H1 (cell line): ENCODE measurements at regions not wholly inside any gene's neighbourhood (a gene's known extent, or its start where the extent isn't known, plus 50 kb on each side); places are given as distances from the start of the nearest gene placed in this dataset.

Experiments
- CTCF ChIA-PET: fragments of 300-600 bp; sonication (Branson Sonifier 250); formaldehyde crosslinking; loops from one replicate; lab custom pipeline; 2021; ENCODE audit not compliant: partially characterized antibody; lab: Charles Lee
- POLR2A ChIA-PET: fragments of 300-600 bp; sonication (Branson Sonifier 250); formaldehyde crosslinking; loops from one replicate; lab custom pipeline; 2021; ENCODE audit warnings: inconsistent platforms; ENCODE audit not compliant: partially characterized antibody; lab: Charles Lee
- DNase-seq, 2 experiments: peaks; one replicate each; pipeline versions ENCODE4 v3.0.0 to v3.0.0-alpha.2; 2010 to 2022; ENCODE audit warnings: low spot score in 2 of 2, low read depth in 1 of 2, mixed read lengths in 1 of 2
- FAIRE-seq: peaks from 2 replicates; lab custom pipeline; 2011; peaks lifted over from hg19 to GRCh38; lab: Jason Lieb, UNC
- H2AFZ ChIP-seq: 2 replicates; pipeline ENCODE4 v1.8.1; 2012; ENCODE audit warnings: low read length, inconsistent platforms
- H2AK5ac ChIP-seq: 2 replicates; pipeline ENCODE4 v1.6.1; 2013; ENCODE audit warnings: low read depth, low read length
- H2BK120ac ChIP-seq: replicated peaks from 2 replicates; pipeline ENCODE3; 2013; ENCODE audit warnings: low read depth, low read length, inconsistent platforms
- H2BK12ac ChIP-seq: 2 replicates; pipeline ENCODE4 v1.6.1; 2013; ENCODE audit warnings: low read depth, low read length
- H2BK15ac ChIP-seq: 2 replicates; pipeline ENCODE4 v1.6.1; 2013; ENCODE audit warnings: low read length
- H2BK20ac ChIP-seq: 2 replicates; pipeline ENCODE4 v1.6.1; 2013; ENCODE audit warnings: low read length
- H2BK5ac ChIP-seq: 2 replicates; pipeline ENCODE4 v1.6.1; 2013; ENCODE audit warnings: low read depth, low read length
- H3K14ac ChIP-seq: 2 replicates; pipeline ENCODE4 v1.6.1; 2013; ENCODE audit warnings: inconsistent platforms; ENCODE audit not compliant: insufficient read length
- H3K18ac ChIP-seq: 2 replicates; pipeline ENCODE4 v1.6.1; 2013; ENCODE audit warnings: low read length; ENCODE audit errors: extremely low read depth
- H3K23ac ChIP-seq: 2 replicates; pipeline ENCODE4 v1.6.1; 2013; ENCODE audit warnings: inconsistent platforms; ENCODE audit not compliant: insufficient read length
- H3K23me2 ChIP-seq: 2 replicates; pipeline ENCODE4 v1.6.1; 2013; ENCODE audit warnings: low read depth, low read length
- H3K27ac ChIP-seq: 2 replicates; pipeline ENCODE4 v1.6.1; 2011; ENCODE audit warnings: low read depth, low read length, inconsistent platforms
- H3K27me3 ChIP-seq, 4 experiments: replicated peaks in 1 of 4; 1 replicate in 1 of 4; 2 replicates in 3 of 4; pipeline versions ENCODE4 v1.6.1 to v1.8.1; 2011 to 2013; ENCODE audit warnings: low read length in 3 of 4, mild to moderate bottlenecking in 3 of 4, inconsistent platforms in 2 of 4, mixed read lengths in 2 of 4, moderate library complexity in 1 of 4; ENCODE audit not compliant: control insufficient read depth in 3 of 4, insufficient read depth in 3 of 4; ENCODE audit errors: extremely low read depth in 1 of 4
- H3K36me3 ChIP-seq, 4 experiments: 2 replicates each; pipeline versions ENCODE4 v1.6.1 to v1.8.1; 2011 to 2013; ENCODE audit warnings: mild to moderate bottlenecking in 4 of 4, low read length in 3 of 4, moderate library complexity in 2 of 4, control low read depth in 1 of 4, inconsistent platforms in 1 of 4; ENCODE audit not compliant: insufficient read depth in 4 of 4, control insufficient read depth in 2 of 4
- H3K4ac ChIP-seq: replicated peaks from 2 replicates; pipeline ENCODE3; 2013; ENCODE audit warnings: low read length, low read depth, mixed read lengths, inconsistent platforms; ENCODE audit not compliant: insufficient read length
- H3K4me1 ChIP-seq, 4 experiments: replicated peaks in 1 of 4; 1 replicate in 1 of 4; 2 replicates in 3 of 4; pipeline versions ENCODE4 v1.6.1 to v1.8.1; 2011 to 2013; ENCODE audit warnings: low read length in 3 of 4, inconsistent platforms in 2 of 4, mixed read lengths in 1 of 4; ENCODE audit not compliant: insufficient read depth in 4 of 4, control insufficient read depth in 3 of 4
- H3K4me2 ChIP-seq, 2 experiments: 2 replicates each; pipeline versions ENCODE4 v1.6.1 to v1.8.1; 2011 to 2013; ENCODE audit warnings: low read depth in 2 of 2, low read length in 2 of 2, control low read depth in 1 of 2, inconsistent platforms in 1 of 2, mild to moderate bottlenecking in 1 of 2; ENCODE audit not compliant: insufficient read depth in 1 of 2
- H3K4me3 ChIP-seq, 4 experiments: fragments of 200-600, 300-600 bp in 1 of 4; sonication (generic), shearing (Covaris generic), sonication (Bioruptor Twin) in 1 of 4; 2 replicates each; pipeline versions ENCODE4 v1.5.1 to v1.8.1; 2011 to 2016; ENCODE audit warnings: low read length in 4 of 4, low read depth in 3 of 4, control low read depth in 2 of 4, inconsistent platforms in 2 of 4, mild to moderate bottlenecking in 2 of 4, mixed read lengths in 1 of 4, moderate library complexity in 1 of 4; ENCODE audit not compliant: insufficient read depth in 2 of 4; ENCODE audit errors: extremely low read depth in 1 of 4
- H3K56ac ChIP-seq: replicated peaks from 2 replicates; pipeline ENCODE3; 2013; ENCODE audit warnings: low read depth, mild to moderate bottlenecking, mixed read lengths, low read length, inconsistent platforms; ENCODE audit not compliant: insufficient read length
- H3K79me1 ChIP-seq: 2 replicates; pipeline ENCODE4 v1.6.1; 2013; ENCODE audit warnings: low read depth, low read length, control low read depth
- H3K79me2 ChIP-seq, 2 experiments: 2 replicates each; pipeline versions ENCODE4 v1.6.1 to v1.8.1; 2012 to 2013; ENCODE audit warnings: low read length in 2 of 2, mild to moderate bottlenecking in 2 of 2, inconsistent platforms in 1 of 2; ENCODE audit not compliant: insufficient read depth in 2 of 2, control insufficient read depth in 1 of 2
- H3K9ac ChIP-seq, 4 experiments: replicated peaks in 1 of 4; 1 replicate in 1 of 4; 2 replicates in 3 of 4; pipeline versions ENCODE4 v1.6.1 to v1.8.1; 2011 to 2013; ENCODE audit warnings: low read depth in 3 of 4, low read length in 3 of 4, control low read depth in 2 of 4, mild to moderate bottlenecking in 2 of 4, moderate library complexity in 2 of 4, inconsistent platforms in 1 of 4; ENCODE audit errors: extremely low read depth in 1 of 4
- H3K9me3 ChIP-seq, 2 experiments: 2 replicates each; pipeline versions ENCODE4 v1.6.1 to v1.8.1; 2012 to 2013; ENCODE audit warnings: mild to moderate bottlenecking in 2 of 2, moderate library complexity in 2 of 2, control low read depth in 1 of 2, inconsistent platforms in 1 of 2, low read depth in 1 of 2, low read length in 1 of 2, mixed read lengths in 1 of 2; ENCODE audit not compliant: insufficient read depth in 2 of 2
- H4K20me1 ChIP-seq, 2 experiments: replicated peaks in 1 of 2; 2 replicates each; pipeline versions ENCODE3 to v1.8.1; 2011 to 2013; ENCODE audit warnings: inconsistent platforms in 2 of 2, low read length in 2 of 2, mild to moderate bottlenecking in 1 of 2; ENCODE audit not compliant: insufficient read depth in 2 of 2, control insufficient read depth in 1 of 2
- H4K5ac ChIP-seq: 2 replicates; pipeline ENCODE4 v1.6.1; 2013; ENCODE audit warnings: low read length, low read depth, mixed read lengths, inconsistent platforms; ENCODE audit not compliant: insufficient read length
- H4K8ac ChIP-seq: 2 replicates; pipeline ENCODE4 v1.8.0; 2013; ENCODE audit warnings: mild to moderate bottlenecking, moderate library complexity, low read length, inconsistent platforms; ENCODE audit not compliant: insufficient read depth; ENCODE audit errors: extremely low read depth
- H4K91ac ChIP-seq: replicated peaks from 2 replicates; pipeline ENCODE3; 2013; ENCODE audit warnings: low read length, mixed read lengths, inconsistent platforms; ENCODE audit not compliant: insufficient read length
- CTCF ChIP-seq, 3 experiments: IDR thresholded peaks; 1 replicate in 2 of 3; 2 replicates in 1 of 3; pipeline versions ENCODE4 v1.5.1 to v1.6.1; 2011; ENCODE audit warnings: low read length in 3 of 3, mild to moderate bottlenecking in 3 of 3, inconsistent platforms in 2 of 3, low read depth in 1 of 3, moderate library complexity in 1 of 3; ENCODE audit not compliant: insufficient read depth in 1 of 3; ENCODE audit errors: control extremely low read depth in 1 of 3
- HDAC2 ChIP-seq, 2 experiments: fragments of 300-600 bp in 1 of 2; sonication (generic) in 1 of 2; IDR thresholded peaks; 2 replicates each; pipeline ENCODE4 v1.6.1; 2011 to 2012; ENCODE audit warnings: low read depth in 2 of 2, low read length in 2 of 2, mild to moderate bottlenecking in 2 of 2, moderate library complexity in 2 of 2, borderline replicate concordance in 1 of 2, inconsistent platforms in 1 of 2
- RAD21 ChIP-seq, 2 experiments: IDR thresholded peaks in 1 of 2; conservative IDR thresholded peaks in 1 of 2; 2 replicates each; pipeline ENCODE4 v1.6.1; 2011; ENCODE audit warnings: low read depth in 2 of 2, low read length in 2 of 2, improper control_type of control experiment in 1 of 2, inconsistent platforms in 1 of 2, mild to moderate bottlenecking in 1 of 2, moderate library complexity in 1 of 2
- WGBS, 2 experiments: shearing (Covaris generic) in 1 of 2; methylation state at CpG; one replicate each; pipeline versions ENCODE4 v1.1.6 to v1.1.7; 2013 to 2015; ENCODE audit warnings: low lambda C conversion rate in 2 of 2, mixed read lengths in 2 of 2, inconsistent platforms in 1 of 2, low coverage in 1 of 2, missing lambda C conversion rate in 1 of 2; ENCODE audit not compliant: insufficient replicate concordance in 2 of 2, insufficient coverage in 1 of 2, insufficient read length in 1 of 2; ENCODE audit errors: extremely low coverage in 1 of 2, missing lambda C conversion rate in 1 of 2; 5-methylcytosine and 5-hydroxymethylcytosine counted together

- Histone ChIP-seq H3K4me2 (no peak overlapping the region), H3K4me1 (peaks cover 0 to 2% (median 0%) of the 10 kb centered on the region in 4 experiments; a peak in 1 of 7 replicates), H3K27ac (no peak overlapping the region), H3K56ac (no peak overlapping the region), H3K4me3 (no peak overlapping the region), H3K79me1 (no peaks in the 10 kb centered on the region), H3K18ac (no peak overlapping the region), H4K20me1 (no peaks in the 10 kb centered on the region), H2BK20ac (no peak overlapping the region), H3K79me2 (no peaks in the 10 kb centered on the region), H3K14ac (no peak overlapping the region), H2BK12ac (no peak overlapping the region), H3K36me3 (no peaks in the 10 kb centered on the region), H2AFZ (no peak overlapping the region), H3K23me2 (no peaks in the 10 kb centered on the region), H2BK5ac (no peak overlapping the region), H3K9me3 (no peaks in the 10 kb centered on the region), H3K9ac (no peak overlapping the region), H4K8ac (no peak overlapping the region), H4K5ac (no peak overlapping the region), H4K91ac (no peak overlapping the region), H2AK5ac (no peak overlapping the region), H3K27me3 (no peaks in the 10 kb centered on the region), H2BK15ac (no peak overlapping the region), H3K4ac (no peak overlapping the region), H2BK120ac (no peak overlapping the region), H3K23ac (no peak overlapping the region)
- TF ChIP-seq CTCF (IDR thresholded peaks at IDR 0.05; ENCODE audit: control extremely low read depth in 1 of 3, insufficient read depth in 1 of 3, low read depth in 1 of 3, low read length in 3 of 3) (peak; percentile 35 to 55 (median 45)), HDAC2 (IDR thresholded peaks at IDR 0.05; ENCODE audit: borderline replicate concordance in 1 of 2, low read depth in 2 of 2, low read length in 2 of 2) (no peak), RAD21 (IDR thresholded peaks at IDR 0.05 in 1 of 2, conservative IDR thresholded peaks at IDR 0.05 in 1 of 2; ENCODE audit: low read depth in 2 of 2, low read length in 2 of 2) (peak; percentile 36 to 54)
- ChIA-PET POLR2A (no interaction called here), CTCF (interaction anchor here (0.9 to 2.7 kb wide), 12 partner anchors 8 to 134 kb away, joined by 3 to 10 read pairs (median 4); no protein-coding TSS in a partner anchor)
- FAIRE-seq (peak; percentile 88), DNase-seq (peak in 1 of 2 experiments; percentile 47)
- 50% methylated on average over 2 of the region's 3 CpGs; no CpG with 5 or more reads in 1 of the 2 experiments for WGBS, 2 experiments
Observed at GRCh38 chrX:110987292-110987691, 108.7 kb upstream of the PAK3 start.
